ENCODE measurements at regions not wholly inside any gene's neighbourhood (a gene's known extent, or its start where the extent isn't known, plus 50 kb on each side); places are given as distances from the start of the nearest gene placed in this dataset.
"Not testable (repeated sequence)": the region's sequence is repeated elsewhere in the genome, so short reads cannot be mapped to it uniquely, and the experiment has no call there.

DNA sequence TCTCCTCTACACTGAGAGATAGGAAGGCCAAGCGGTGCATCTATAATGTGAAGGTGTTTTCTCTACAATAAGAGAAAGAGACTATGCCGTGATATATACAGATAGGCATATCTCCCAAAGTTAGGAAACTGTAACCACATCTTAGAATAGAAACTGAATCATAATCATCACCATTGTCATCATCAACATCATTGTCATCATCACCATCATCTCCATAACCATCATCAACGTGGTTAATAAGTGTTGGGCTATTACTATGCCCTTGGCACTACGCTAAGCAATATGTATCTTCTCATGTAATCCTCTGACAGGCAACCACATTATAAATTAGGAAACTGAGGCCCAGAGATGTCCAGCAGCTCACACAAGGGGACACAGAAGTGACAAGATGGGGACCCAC, 369.9 kb downstream of the ANAPC1 start:
- TF ChIP-seq HDAC2 (IDR thresholded peaks at IDR 0.05; ENCODE audit: borderline replicate concordance in 1 of 2, low read depth in 2 of 2, low read length in 2 of 2); CHD2 (IDR thresholded peaks at IDR 0.05; ENCODE audit: low read length); JUND (IDR thresholded peaks at IDR 0.05; ENCODE audit: low read length): not testable (repeated sequence)
- TF ChIP-seq, protein P1, sequence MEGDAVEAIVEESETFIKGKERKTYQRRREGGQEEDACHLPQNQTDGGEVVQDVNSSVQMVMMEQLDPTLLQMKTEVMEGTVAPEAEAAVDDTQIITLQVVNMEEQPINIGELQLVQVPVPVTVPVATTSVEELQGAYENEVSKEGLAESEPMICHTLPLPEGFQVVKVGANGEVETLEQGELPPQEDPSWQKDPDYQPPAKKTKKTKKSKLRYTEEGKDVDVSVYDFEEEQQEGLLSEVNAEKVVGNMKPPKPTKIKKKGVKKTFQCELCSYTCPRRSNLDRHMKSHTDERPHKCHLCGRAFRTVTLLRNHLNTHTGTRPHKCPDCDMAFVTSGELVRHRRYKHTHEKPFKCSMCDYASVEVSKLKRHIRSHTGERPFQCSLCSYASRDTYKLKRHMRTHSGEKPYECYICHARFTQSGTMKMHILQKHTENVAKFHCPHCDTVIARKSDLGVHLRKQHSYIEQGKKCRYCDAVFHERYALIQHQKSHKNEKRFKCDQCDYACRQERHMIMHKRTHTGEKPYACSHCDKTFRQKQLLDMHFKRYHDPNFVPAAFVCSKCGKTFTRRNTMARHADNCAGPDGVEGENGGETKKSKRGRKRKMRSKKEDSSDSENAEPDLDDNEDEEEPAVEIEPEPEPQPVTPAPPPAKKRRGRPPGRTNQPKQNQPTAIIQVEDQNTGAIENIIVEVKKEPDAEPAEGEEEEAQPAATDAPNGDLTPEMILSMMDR (IDR thresholded peaks at IDR 0.05; ENCODE audit: control extremely low read depth in 1 of 3, insufficient read depth in 1 of 3, low read depth in 1 of 3, low read length in 3 of 3): not testable (repeated sequence)

Data from H1 (cell line).